HEK293T (cell line): ENCODE measurements at regions not wholly inside any gene's neighbourhood (a gene's known extent, or its start where the extent isn't known, plus 50 kb on each side); places are given as distances from the start of the nearest gene placed in this dataset.

Source experiments
- CTCF ChIA-PET: fragments of 350-600 bp; formaldehyde crosslinking; extraction: SDS; loops from one replicate; lab custom pipeline; 2021; ENCODE audit warnings: antibody characterized with exemption, inconsistent platforms; lab: Yijun Ruan, JAX
- POLR2A ChIA-PET: fragments of 350-600 bp; formaldehyde crosslinking; extraction: SDS; loops from one replicate; lab custom pipeline; 2020; ENCODE audit warnings: antibody characterized with exemption, inconsistent platforms; lab: Yijun Ruan, JAX
- DNase-seq: peaks from one replicate; pipeline ENCODE4 v3.0.0; 2012; ENCODE audit warnings: mixed read lengths; ENCODE audit errors: extremely low spot score
- ARNT ChIP-seq: fragments of 450-650 bp; IDR thresholded peaks from 2 replicates; pipeline ENCODE4 v1.6.1; 2017; ENCODE audit warnings: mild to moderate bottlenecking
- BHLHE40 ChIP-seq: fragments of 450-650 bp; IDR thresholded peaks from 2 replicates; pipeline ENCODE4 v1.6.1; 2016; ENCODE audit warnings: mild to moderate bottlenecking, moderate library complexity, borderline replicate concordance
- CTBP1 ChIP-seq: fragments of 450-650 bp; IDR thresholded peaks from 2 replicates; pipeline ENCODE4 v1.6.1; 2016; ENCODE audit warnings: borderline replicate concordance
- ELF4 ChIP-seq: fragments of 450-650 bp; IDR thresholded peaks from 2 replicates; pipeline ENCODE4 v1.6.1; 2017; ENCODE audit warnings: antibody characterized with exemption
- FOXA1 ChIP-seq: fragments of 450-650 bp; IDR thresholded peaks from 2 replicates; pipeline ENCODE4 v1.6.1; 2016; ENCODE audit warnings: mild to moderate bottlenecking
- FOXK2 ChIP-seq: fragments of 450-650 bp; IDR thresholded peaks from 2 replicates; pipeline ENCODE4 v1.6.1; 2016; ENCODE audit warnings: mild to moderate bottlenecking
- FOXM1 ChIP-seq: fragments of 450-650 bp; IDR thresholded peaks from 2 replicates; pipeline ENCODE4 v1.6.1; 2017; ENCODE audit warnings: mild to moderate bottlenecking, borderline replicate concordance
- HDGF ChIP-seq: fragments of 450-650 bp; IDR thresholded peaks from 2 replicates; pipeline ENCODE4 v1.6.1; 2017; ENCODE audit warnings: antibody characterized with exemption, borderline replicate concordance
- L3MBTL2 ChIP-seq: fragments of 450-650 bp; conservative IDR thresholded peaks from 2 replicates; pipeline ENCODE4 v1.6.1; 2016; ENCODE audit warnings: mild to moderate bottlenecking
- LEF1 ChIP-seq: fragments of 450-650 bp; IDR thresholded peaks from 2 replicates; pipeline ENCODE4 v1.6.1; 2017; ENCODE audit warnings: mild to moderate bottlenecking, borderline replicate concordance
- NFRKB ChIP-seq: fragments of 450-650 bp; IDR thresholded peaks from 2 replicates; pipeline ENCODE4 v1.6.1; 2016; ENCODE audit warnings: mild to moderate bottlenecking, moderate library complexity
- PKNOX1 ChIP-seq: fragments of 450-650 bp; IDR thresholded peaks from 2 replicates; pipeline ENCODE4 v1.6.1; 2016
- SP1 ChIP-seq: fragments of 450-650 bp; IDR thresholded peaks from 2 replicates; pipeline ENCODE4 v1.6.1; 2017
- SUZ12 ChIP-seq: fragments of 450-650 bp; IDR thresholded peaks from 2 replicates; pipeline ENCODE4 v1.6.1; 2016; ENCODE audit warnings: mild to moderate bottlenecking
- TARDBP ChIP-seq: fragments of 450-650 bp; IDR thresholded peaks from 2 replicates; pipeline ENCODE4 v1.6.1; 2016
- ZNF384 ChIP-seq: fragments of 450-650 bp; IDR thresholded peaks from 2 replicates; pipeline ENCODE4 v1.6.1; 2016

DNA sequence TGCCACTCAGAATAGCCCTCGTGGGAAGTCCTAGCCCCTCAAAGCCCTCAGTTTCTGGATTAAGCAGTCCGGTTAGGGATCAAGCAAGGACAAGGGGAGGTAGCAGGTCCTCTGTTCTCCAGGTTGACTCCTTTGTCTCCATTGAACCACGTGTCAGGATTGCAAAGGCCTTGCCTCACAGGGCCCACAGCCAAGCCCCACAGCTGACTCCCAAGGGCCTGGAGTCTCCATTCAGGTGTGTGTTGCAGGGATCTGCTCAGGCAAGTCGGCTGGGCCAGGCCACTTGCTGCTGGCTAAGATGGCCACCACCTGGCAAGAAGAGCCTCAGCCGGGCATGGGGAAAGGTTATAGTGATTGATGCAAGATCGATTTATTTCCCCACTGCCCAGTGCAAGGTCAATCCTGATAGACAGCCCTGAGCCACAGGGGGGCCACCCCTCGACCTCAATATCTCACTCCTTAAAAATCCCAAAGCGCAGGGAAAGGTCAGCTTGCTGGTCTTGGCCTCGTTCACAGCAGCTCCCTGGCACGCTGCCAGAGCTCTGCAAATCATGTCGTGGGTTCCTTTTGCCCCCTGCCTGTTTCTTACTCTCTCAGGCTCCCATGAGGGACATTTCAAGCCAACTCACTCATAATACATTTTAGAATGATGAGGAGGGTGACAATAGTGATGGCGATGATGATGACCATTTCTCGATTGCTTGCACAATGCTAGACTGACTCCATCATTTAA is 75.9 kb downstream of the EDN3 start:
- ChIA-PET CTCF (no interaction called here), POLR2A (no interaction called here)
- no peak for DNase-seq
- TF ChIP-seq ARNT (no peak), CTBP1 (no peak), BHLHE40 (no peak)

- POLR2A ChIA-PET = no interaction called here
- CTCF ChIA-PET = no interaction called here
- DNase-seq = no peak
- no peak for TF ChIP-seq BHLHE40
- TF ChIP-seq FOXA1 = no peak
- TF ChIP-seq CTBP1 = no peak
- TF ChIP-seq NFRKB = no peak
- no peak for TF ChIP-seq ELF4
These were observed 76.6 kb downstream of the EDN3 start for GRCh38 chr20:59376998-59377397.

DNA sequence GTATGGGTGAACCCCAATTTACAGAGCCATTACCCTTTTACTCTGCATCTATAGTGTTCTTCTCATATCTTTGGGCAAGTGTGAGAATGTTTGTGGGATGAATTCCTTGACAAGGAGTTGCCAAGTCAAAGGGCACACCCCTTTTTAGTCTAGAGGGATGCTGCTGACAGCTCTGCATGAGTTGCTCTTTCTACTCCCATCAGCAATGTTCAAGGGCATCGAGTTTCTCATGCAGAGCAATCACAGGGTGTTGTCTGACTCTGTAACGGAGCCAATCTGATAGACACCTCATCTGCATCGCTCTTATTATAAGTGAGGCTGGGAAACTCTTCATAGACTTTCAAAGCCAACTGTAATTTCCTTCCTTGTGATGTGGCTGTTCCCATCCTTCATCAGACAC is 77.4 kb downstream of the EDN3 start:
- ChIA-PET POLR2A (no interaction called here), CTCF (no interaction called here)
- TF ChIP-seq NFRKB (no peak), FOXA1 (no peak), TARDBP (no peak), HDGF (no peak), ELF4 (no peak), FOXM1 (no peak), L3MBTL2 (no peak), SUZ12 (no peak), LEF1 (no peak), SP1 (no peak), ARNT (no peak), ZNF384 (no peak)
- no peak for DNase-seq

- ChIA-PET CTCF (no interaction called here), POLR2A (no interaction called here)
- DNase-seq = no peak
- no peak for TF ChIP-seq ZNF384
- TF ChIP-seq ELF4 = no peak
- TF ChIP-seq PKNOX1 = no peak
- no peak for TF ChIP-seq HDGF
- no peak for TF ChIP-seq FOXM1
- TF ChIP-seq SUZ12 = no peak
- no peak for TF ChIP-seq ARNT
- TF ChIP-seq FOXA1 = no peak
- TF ChIP-seq L3MBTL2 = no peak
- no peak for TF ChIP-seq BHLHE40
- TF ChIP-seq CTBP1 = no peak
- no peak for TF ChIP-seq FOXK2
- TF ChIP-seq NFRKB = no peak
- no peak for TF ChIP-seq SP1
- TF ChIP-seq TARDBP = no peak
- no peak for TF ChIP-seq LEF1
These were observed 78.0 kb downstream of the EDN3 start for GRCh38 chr20:59378396-59378795.

- CTCF ChIA-PET = no interaction called here
- POLR2A ChIA-PET = no interaction called here
- TF ChIP-seq HDGF = no peak
- TF ChIP-seq L3MBTL2 = no peak
- no peak for TF ChIP-seq ZNF384
- TF ChIP-seq SP1 = no peak
- TF ChIP-seq ARNT = no peak
- TF ChIP-seq TARDBP = no peak
- TF ChIP-seq FOXK2 = no peak
- no peak for TF ChIP-seq ELF4
- no peak for TF ChIP-seq FOXA1
- no peak for TF ChIP-seq FOXM1
- TF ChIP-seq SUZ12 = no peak
- no peak for TF ChIP-seq PKNOX1
- TF ChIP-seq NFRKB = no peak
- TF ChIP-seq CTBP1 = no peak
- no peak for TF ChIP-seq BHLHE40
- no peak for TF ChIP-seq LEF1
- DNase-seq = no peak
These were observed 78.6 kb downstream of the EDN3 start for GRCh38 chr20:59378966-59379365.

DNA sequence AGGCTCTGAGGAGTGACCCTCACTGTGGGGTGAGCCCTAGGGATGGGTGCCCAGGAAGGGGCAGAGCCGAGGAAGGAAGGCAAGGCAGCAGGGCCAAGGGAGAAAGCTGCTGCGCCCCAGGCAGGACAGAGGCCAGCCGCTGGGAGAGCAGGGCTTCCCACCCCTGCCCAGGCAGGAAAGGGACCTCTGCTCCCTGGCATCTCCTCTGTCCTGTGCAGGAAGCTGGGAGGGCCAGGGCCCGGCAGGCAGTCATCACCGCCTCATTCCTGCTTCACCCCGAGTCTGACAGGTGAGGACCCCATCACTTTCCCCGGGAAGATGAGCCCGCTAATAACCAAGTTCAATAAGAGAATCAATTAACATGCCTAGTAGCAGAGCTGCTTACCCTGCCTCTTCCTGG is 81.3 kb downstream of the EDN3 start:
- no peak for DNase-seq
- CTCF ChIA-PET = no interaction called here
- POLR2A ChIA-PET = no interaction called here
- no peak for TF ChIP-seq CTBP1
- TF ChIP-seq FOXK2 = no peak
- no peak for TF ChIP-seq LEF1
- TF ChIP-seq PKNOX1 = no peak

- ChIA-PET POLR2A (no interaction called here), CTCF (no interaction called here)
- DNase-seq = no peak
- TF ChIP-seq ELF4 (no peak), LEF1 (no peak), SP1 (no peak), BHLHE40 (no peak), FOXK2 (no peak), SUZ12 (no peak)
These were observed 81.8 kb downstream of the EDN3 start for GRCh38 chr20:59382157-59382725.
